Mesendoderm (in vitro differentiated cells): ENCODE measurements at regions not wholly inside any gene's neighbourhood (a gene's known extent, or its start where the extent isn't known, plus 50 kb on each side); places are given as distances from the start of the nearest gene placed in this dataset.
A peak's percentile ranks its signal among the peaks of the same experiment; 100 is the strongest.

Source experiments
- DNase-seq: peaks from one replicate; pipeline ENCODE4 v3.0.0; 2013
- H2AK5ac ChIP-seq: 2 replicates; pipeline ENCODE4 v1.6.1; 2013; ENCODE audit warnings: low read length, inconsistent platforms
- H2BK120ac ChIP-seq: 2 replicates; pipeline ENCODE4 v1.6.1; 2013; ENCODE audit warnings: low read depth, mild to moderate bottlenecking, low read length, moderate library complexity, mixed read lengths
- H2BK15ac ChIP-seq: replicated peaks from 2 replicates; pipeline ENCODE4 v1.6.1; 2013; ENCODE audit warnings: low read depth, mild to moderate bottlenecking, moderate library complexity
- H2BK5ac ChIP-seq: 2 replicates; pipeline ENCODE4 v1.6.1; 2013; ENCODE audit warnings: low read length, inconsistent platforms
- H3K18ac ChIP-seq: 2 replicates; pipeline ENCODE4 v1.6.1; 2013; ENCODE audit warnings: mild to moderate bottlenecking, low read length, mixed read lengths
- H3K23ac ChIP-seq: one replicate; pipeline ENCODE4 v1.6.1; 2013; ENCODE audit warnings: low read length
- H3K27ac ChIP-seq: 2 replicates; pipeline ENCODE4 v1.5.1; 2013; ENCODE audit warnings: low read depth, mild to moderate bottlenecking, inconsistent platforms, low read length, moderate library complexity
- H3K27me3 ChIP-seq: 2 replicates; pipeline ENCODE4 v1.6.1; 2013; ENCODE audit warnings: low read length, control low read depth, mild to moderate bottlenecking, inconsistent platforms; ENCODE audit not compliant: insufficient read depth, poor library complexity
- H3K36me3 ChIP-seq: 2 replicates; pipeline ENCODE4 v1.6.1; 2013; ENCODE audit warnings: low read length, inconsistent platforms; ENCODE audit not compliant: control insufficient read depth, insufficient read depth
- H3K4ac ChIP-seq: one replicate; pipeline ENCODE4 v1.6.1; 2013; ENCODE audit warnings: low read depth, mild to moderate bottlenecking, low read length, moderate library complexity
- H3K4me1 ChIP-seq: 2 replicates; pipeline ENCODE4 v1.6.1; 2013; ENCODE audit warnings: low read depth, low read length, inconsistent platforms; ENCODE audit not compliant: control insufficient read depth
- H3K4me2 ChIP-seq: 2 replicates; pipeline ENCODE4 v1.6.1; 2013; ENCODE audit warnings: low read length
- H3K4me3 ChIP-seq: 2 replicates; pipeline ENCODE4 v1.5.1; 2013; ENCODE audit warnings: mild to moderate bottlenecking, low read length
- H3K56ac ChIP-seq: one replicate; pipeline ENCODE4 v1.6.1; 2013; ENCODE audit warnings: low read length
- H3K79me1 ChIP-seq: 2 replicates; pipeline ENCODE4 v1.6.1; 2013; ENCODE audit warnings: low read length, inconsistent platforms
- H3K79me2 ChIP-seq: 2 replicates; pipeline ENCODE4 v1.6.1; 2013; ENCODE audit warnings: mild to moderate bottlenecking, low read length; ENCODE audit not compliant: control insufficient read depth, insufficient read depth
- H3K9ac ChIP-seq: 2 replicates; pipeline ENCODE4 v1.6.1; 2013; ENCODE audit warnings: low read length, inconsistent platforms
- H4K5ac ChIP-seq: one replicate; pipeline ENCODE4 v1.6.1; 2013; ENCODE audit warnings: low read length
- H4K8ac ChIP-seq: one replicate; pipeline ENCODE4 v1.6.1; 2013; ENCODE audit warnings: low read depth, mild to moderate bottlenecking, control low read depth, low read length, moderate library complexity
- WGBS: extraction: QIAGEN DNeasy Blood & Tissue Kit; methylation state at CpG from one replicate; pipeline ENCODE4 v1.1.7; 2013; ENCODE audit warnings: low lambda C conversion rate, missing lambda C conversion rate; ENCODE audit not compliant: insufficient coverage; ENCODE audit errors: extremely low coverage; 5-methylcytosine and 5-hydroxymethylcytosine counted together

DNA sequence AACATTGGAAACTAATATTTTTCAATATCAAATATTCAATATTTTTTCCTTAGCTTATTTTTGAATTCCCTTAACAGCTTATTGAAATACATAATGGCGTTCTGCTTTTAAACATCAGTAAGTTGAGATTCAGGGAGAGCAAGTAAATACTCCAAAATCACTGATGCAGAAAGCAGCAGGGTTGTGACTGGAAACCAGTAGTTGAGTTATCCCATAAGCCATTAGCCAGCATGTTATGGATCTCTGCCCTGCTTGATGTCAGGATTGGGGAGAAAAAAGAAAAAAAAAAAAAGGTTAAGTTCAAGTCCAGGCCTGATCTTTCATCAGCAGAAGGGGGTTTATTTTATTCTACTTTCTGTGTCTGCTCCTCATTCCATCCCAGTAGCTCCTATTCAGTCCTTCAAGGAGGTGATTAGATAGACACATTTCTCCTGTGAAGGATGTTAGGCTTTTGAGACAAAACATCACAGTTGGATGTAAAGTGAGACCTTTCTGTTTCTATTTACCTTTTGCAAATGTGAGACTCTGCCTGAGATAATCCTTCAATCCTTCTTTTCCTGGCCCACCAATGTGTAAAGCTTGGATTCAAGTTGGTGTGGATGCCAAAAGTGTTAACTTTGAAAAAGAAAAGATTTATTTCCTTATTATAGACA lies 110.9 kb upstream of the HDAC9 start:
- Histone ChIP-seq H2BK5ac (no peak overlapping the region), H3K18ac (no peak overlapping the region), H3K9ac (no peak overlapping the region), H3K27ac (no peak overlapping the region), H3K36me3 (no peaks in the 10 kb centered on the region), H3K4me1 (no peaks in the 10 kb centered on the region), H3K27me3 (no peaks in the 10 kb centered on the region), H3K23ac (no peak overlapping the region), H4K5ac (no peak overlapping the region), H3K4me3 (no peak overlapping the region), H3K79me2 (no peaks in the 10 kb centered on the region), H3K4ac (no peak overlapping the region), H2AK5ac (no peak overlapping the region), H3K79me1 (no peaks in the 10 kb centered on the region), H3K4me2 (no peak overlapping the region), H2BK120ac (no peak overlapping the region), H2BK15ac (no peak overlapping the region), H4K8ac (no peak overlapping the region), H3K56ac (no peak overlapping the region)
- WGBS: no CpG with 5 or more reads among the region's 1 CpG
- DNase-seq: peak; percentile 60

DNA sequence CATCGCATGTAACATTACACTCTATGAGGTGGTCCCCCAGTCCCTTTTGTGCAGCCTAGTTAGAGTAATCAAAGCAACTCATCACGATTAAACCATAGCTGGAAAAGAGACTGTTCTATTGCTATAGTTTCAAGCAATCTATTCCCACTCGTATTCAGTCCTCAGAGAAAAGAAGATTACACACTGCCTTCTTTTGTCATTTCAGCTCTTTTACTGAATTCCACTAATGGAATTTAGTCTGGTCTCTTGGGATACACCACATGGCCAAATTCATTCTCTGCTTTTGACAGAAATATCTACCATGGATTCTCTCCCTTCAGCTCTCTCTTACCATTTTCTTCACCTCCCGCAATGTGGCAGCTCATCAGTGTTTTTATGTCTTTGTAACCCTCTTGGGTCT lies 108.9 kb upstream of the HDAC9 start:
- H3K79me2 ChIP-seq: no peaks in the 10 kb centered on the region
- H2BK15ac ChIP-seq: no peak overlapping the region
- no peak overlapping the region for H2AK5ac ChIP-seq
- WGBS: no CpG with 5 or more reads among the region's 4 CpGs
- H3K4me2 ChIP-seq: no peak overlapping the region
- no peak overlapping the region for H4K8ac ChIP-seq
- H3K4me3 ChIP-seq: no peak overlapping the region
- H3K79me1 ChIP-seq: no peaks in the 10 kb centered on the region
- H3K36me3 ChIP-seq: no peaks in the 10 kb centered on the region
- no peak overlapping the region for H3K23ac ChIP-seq
- H3K4ac ChIP-seq: no peak overlapping the region
- no peak overlapping the region for H3K9ac ChIP-seq
- DNase-seq: no peak
- H2BK5ac ChIP-seq: no peak overlapping the region
- H3K4me1 ChIP-seq: no peaks in the 10 kb centered on the region
- no peak overlapping the region for H3K27ac ChIP-seq
- no peak overlapping the region for H3K18ac ChIP-seq
- no peaks in the 10 kb centered on the region for H3K27me3 ChIP-seq
- no peak overlapping the region for H2BK120ac ChIP-seq
- H4K5ac ChIP-seq: no peak overlapping the region
- H3K56ac ChIP-seq: no peak overlapping the region

DNA sequence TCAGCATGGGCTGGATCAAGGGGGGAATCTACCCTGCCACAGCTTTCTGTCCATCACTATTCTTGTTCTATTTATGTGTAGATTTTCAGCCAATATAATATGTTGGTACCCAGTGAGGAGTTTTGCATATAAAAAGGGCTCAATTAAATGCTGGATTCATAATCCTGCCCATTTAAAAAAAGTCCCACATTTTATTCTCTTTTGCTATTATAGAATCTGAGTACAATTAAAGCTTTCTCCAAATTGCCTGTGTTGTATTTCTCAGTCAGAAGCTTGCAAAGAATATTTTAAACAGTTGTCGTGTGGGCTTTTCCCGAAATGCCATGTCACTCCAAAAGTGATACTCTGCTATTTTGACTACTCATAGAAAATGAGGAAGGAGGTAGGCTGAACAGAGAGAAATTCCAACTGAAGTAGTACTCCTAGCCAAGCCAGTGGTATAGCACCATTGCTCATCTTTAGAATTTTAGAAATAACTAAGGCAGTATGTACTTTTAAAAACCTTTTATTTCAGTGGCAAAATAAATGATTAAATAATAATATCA lies 108.3 kb upstream of the HDAC9 start:
- Histone ChIP-seq H3K56ac (no peak overlapping the region), H4K8ac (no peak overlapping the region), H3K23ac (no peak overlapping the region), H2AK5ac (no peak overlapping the region), H3K4me2 (no peak overlapping the region), H2BK15ac (no peak overlapping the region), H3K27ac (no peak overlapping the region), H2BK5ac (no peak overlapping the region), H2BK120ac (no peak overlapping the region), H3K79me2 (no peaks in the 10 kb centered on the region), H3K27me3 (no peaks in the 10 kb centered on the region), H3K4ac (no peak overlapping the region), H3K18ac (no peak overlapping the region), H3K79me1 (no peaks in the 10 kb centered on the region), H3K4me1 (no peaks in the 10 kb centered on the region), H4K5ac (no peak overlapping the region), H3K36me3 (no peaks in the 10 kb centered on the region), H3K4me3 (no peak overlapping the region), H3K9ac (no peak overlapping the region)
- no CpG with 5 or more reads among the region's 2 CpGs for WGBS
- no peak for DNase-seq

DNA sequence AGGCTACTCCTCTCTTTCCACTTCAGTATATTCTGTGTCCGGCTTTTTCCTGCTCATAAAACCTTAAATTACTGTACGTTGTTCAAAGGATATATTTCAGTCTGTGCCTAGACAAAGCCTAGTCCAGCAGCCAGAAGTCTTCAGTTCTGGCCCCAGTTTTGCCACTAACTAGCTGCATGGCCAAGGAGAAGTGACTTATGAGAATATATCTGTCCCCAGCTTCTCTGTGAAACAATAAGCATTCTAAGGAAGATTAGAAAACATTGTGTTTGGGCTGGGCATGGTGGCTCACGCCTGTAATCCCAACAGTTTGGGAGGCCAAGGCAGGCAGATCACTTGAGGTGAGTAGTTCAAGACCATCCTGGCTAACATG lies 105.0 kb upstream of the HDAC9 start:
- H3K4ac ChIP-seq: no peak overlapping the region

DNA sequence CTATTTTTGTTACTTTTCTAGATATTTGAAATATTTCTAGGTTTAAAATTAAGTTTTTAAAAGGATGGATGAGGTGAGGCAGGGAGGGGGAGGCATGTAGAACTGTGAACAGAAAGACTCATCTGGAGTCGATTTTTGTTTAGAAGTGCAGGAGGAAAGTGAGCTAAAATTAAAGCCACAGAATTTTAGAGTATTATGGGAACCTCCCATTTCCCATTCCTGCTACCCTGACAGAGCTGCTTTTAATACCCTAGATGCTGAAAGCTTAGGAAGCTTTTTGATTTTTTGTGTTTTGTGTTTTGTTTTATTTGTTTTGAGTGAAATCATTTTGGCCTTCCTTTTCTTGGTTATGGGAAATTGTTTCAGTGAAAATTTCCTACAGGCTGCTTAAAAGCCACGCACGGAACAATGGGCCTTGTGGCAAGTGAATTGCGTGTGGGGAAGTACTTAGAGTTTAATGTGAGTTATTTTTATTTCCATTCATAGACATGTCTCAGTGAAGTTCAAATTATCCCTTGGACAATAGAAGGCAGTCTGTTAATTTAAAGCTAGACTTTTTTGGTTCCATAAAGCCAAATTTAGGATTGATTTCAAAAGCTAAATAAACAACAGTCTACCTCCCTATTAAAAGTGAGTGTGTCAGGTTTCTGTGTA lies 102.0 kb upstream of the HDAC9 start:
- H3K79me1 ChIP-seq: no peaks in the 10 kb centered on the region
- no peak overlapping the region for H3K23ac ChIP-seq
- H2BK5ac ChIP-seq: no peak overlapping the region
- no peaks in the 10 kb centered on the region for H3K79me2 ChIP-seq
- H2BK15ac ChIP-seq: no peak overlapping the region
- no peak overlapping the region for H3K4me3 ChIP-seq
- H3K56ac ChIP-seq: no peak overlapping the region
- H3K9ac ChIP-seq: no peak overlapping the region
- H4K8ac ChIP-seq: no peak overlapping the region
- H2AK5ac ChIP-seq: no peak overlapping the region
- no peak overlapping the region for H4K5ac ChIP-seq
- no CpG with 5 or more reads among the region's 4 CpGs for WGBS
- no peaks in the 10 kb centered on the region for H3K27me3 ChIP-seq
- H2BK120ac ChIP-seq: no peak overlapping the region
- no peak overlapping the region for H3K18ac ChIP-seq
- H3K4me2 ChIP-seq: no peak overlapping the region
- no peaks in the 10 kb centered on the region for H3K4me1 ChIP-seq
- no peak overlapping the region for H3K27ac ChIP-seq
- DNase-seq: no peak
- no peaks in the 10 kb centered on the region for H3K36me3 ChIP-seq
- no peak overlapping the region for H3K4ac ChIP-seq

More for the DNA sequence above, 105.0 kb upstream of the HDAC9 start:
- H2BK5ac ChIP-seq: no peak overlapping the region
- no peak for DNase-seq
- no peak overlapping the region for H3K56ac ChIP-seq
- no peaks in the 10 kb centered on the region for H3K27me3 ChIP-seq
- H3K27ac ChIP-seq: no peak overlapping the region
- WGBS: no CpG with 5 or more reads among the region's 3 CpGs
- H2BK120ac ChIP-seq: no peak overlapping the region
- H3K4me3 ChIP-seq: no peak overlapping the region
- H3K4me2 ChIP-seq: no peak overlapping the region
- no peaks in the 10 kb centered on the region for H3K36me3 ChIP-seq
- no peak overlapping the region for H3K9ac ChIP-seq
- no peak overlapping the region for H4K8ac ChIP-seq
- no peaks in the 10 kb centered on the region for H3K4me1 ChIP-seq
- H3K23ac ChIP-seq: no peak overlapping the region
- H4K5ac ChIP-seq: no peak overlapping the region
- H3K18ac ChIP-seq: no peak overlapping the region
- H3K79me2 ChIP-seq: no peaks in the 10 kb centered on the region
- no peaks in the 10 kb centered on the region for H3K79me1 ChIP-seq
- no peak overlapping the region for H2BK15ac ChIP-seq
- no peak overlapping the region for H2AK5ac ChIP-seq
